SU-DHL-6 (cell line): ENCODE measurements at regions not wholly inside any gene's neighbourhood (a gene's known extent, or its start where the extent isn't known, plus 50 kb on each side); places are given as distances from the start of the nearest gene placed in this dataset.

Experiments used
- H2AFZ ChIP-seq: fragments of 200-600 bp; sonication (generic); 2 replicates; pipeline ENCODE4 v1.6.1; 2014; ENCODE audit warnings: low read depth, mild to moderate bottlenecking, moderate library complexity, mixed read lengths, antibody characterized with exemption, low read length; ENCODE audit not compliant: severe bottlenecking
- H3F3A ChIP-seq: fragments of 200-600 bp; shearing (Covaris generic); 2 replicates; pipeline ENCODE4 v1.6.0; 2016; ENCODE audit warnings: antibody characterized with exemption, mild to moderate bottlenecking; ENCODE audit not compliant: insufficient read depth
- H3K27ac ChIP-seq: fragments of 200-600 bp; sonication (generic); 2 replicates; pipeline ENCODE4 v1.5.1; 2016; ENCODE audit warnings: low read depth, mild to moderate bottlenecking, low read length, moderate library complexity, mixed read lengths
- H3K27me3 ChIP-seq: fragments of 200-600 bp; sonication (generic), shearing (Covaris generic); 2 replicates; pipeline ENCODE4 v1.6.0; 2014; ENCODE audit warnings: mild to moderate bottlenecking, low read length
- H3K36me3 ChIP-seq: fragments of 200-600 bp; sonication (generic); 2 replicates; pipeline ENCODE4 v1.6.1; 2014; ENCODE audit warnings: mild to moderate bottlenecking, low read length, mixed read lengths
- H3K4me2 ChIP-seq: fragments of 300-600, 200-600 bp; shearing (Covaris generic), sonication (generic); 2 replicates; pipeline ENCODE4 v1.6.0; 2014; ENCODE audit warnings: low read length, low read depth, mild to moderate bottlenecking; ENCODE audit not compliant: poor library complexity, severe bottlenecking
- H3K4me3 ChIP-seq: fragments of 200-600 bp; sonication (generic); 2 replicates; pipeline ENCODE4 v1.5.1; 2014; ENCODE audit warnings: antibody characterized with exemption, low read length, mild to moderate bottlenecking, mixed read lengths; ENCODE audit not compliant: insufficient read depth, poor library complexity, severe bottlenecking
- H3K79me2 ChIP-seq: fragments of 200-600 bp; sonication (generic); 2 replicates; pipeline ENCODE4 v1.6.1; 2014; ENCODE audit warnings: mild to moderate bottlenecking, low read length, moderate library complexity; ENCODE audit not compliant: insufficient read depth
- H3K9ac ChIP-seq: fragments of 200-600 bp; sonication (generic); 2 replicates; pipeline ENCODE4 v1.7.0; 2014; ENCODE audit warnings: mild to moderate bottlenecking, low read length
- H3K9me2 ChIP-seq: fragments of 200-600 bp; sonication (generic); replicated peaks from 2 replicates; pipeline ENCODE4 v1.6.1; 2014; ENCODE audit warnings: low read length; ENCODE audit not compliant: insufficient read depth
- H3K9me3 ChIP-seq: fragments of 200-600 bp; sonication (generic); 2 replicates; pipeline ENCODE4 v1.6.1; 2014; ENCODE audit warnings: low read length, mixed read lengths; ENCODE audit not compliant: insufficient read depth
- H4K20me1 ChIP-seq: fragments of 200-600 bp; sonication (generic); 2 replicates; pipeline ENCODE4 v1.6.1; 2014; ENCODE audit warnings: low read depth, mild to moderate bottlenecking, antibody characterized with exemption, low read length, moderate library complexity, mixed read lengths
- CTCF ChIP-seq: fragments of 200-600 bp; sonication (generic); IDR thresholded peaks from one replicate; pipeline ENCODE4 v1.5.1; 2017; ENCODE audit warnings: antibody characterized with exemption, mild to moderate bottlenecking, low read length, moderate library complexity; ENCODE audit not compliant: insufficient read depth, poor library complexity, severe bottlenecking
- EZH2phosphoT487 ChIP-seq: fragments of 200-600 bp; sonication (generic), shearing (Covaris generic); conservative IDR thresholded peaks from 2 replicates; pipeline ENCODE4 v1.6.1; 2018; ENCODE audit warnings: mild to moderate bottlenecking, antibody characterized with exemption, low read length, moderate library complexity, mixed read lengths

- Histone ChIP-seq H3K4me3 (no peak overlapping the region), H3K4me2 (no peak overlapping the region), H3K27me3 (no peaks in the 10 kb centered on the region), H3K9me3 (no peaks in the 10 kb centered on the region), H3K27ac (no peak overlapping the region), H2AFZ (no peak overlapping the region), H4K20me1 (no peaks in the 10 kb centered on the region), H3K79me2 (no peaks in the 10 kb centered on the region), H3F3A (no peaks in the 10 kb centered on the region), H3K36me3 (no peaks in the 10 kb centered on the region), H3K9ac (no peak overlapping the region), H3K9me2 (no peaks in the 10 kb centered on the region)
- TF ChIP-seq EZH2phosphoT487 (no peak), CTCF (no peak)
These were observed 199.1 kb upstream of the NCAM1 start for GRCh38 chr11:112761911-112762706.

GRCh38 chr11:112762707-112763090 is 198.5 kb upstream of the NCAM1 start:
- Histone ChIP-seq H3K4me3 (no peak overlapping the region), H3K4me2 (no peak overlapping the region), H3F3A (no peaks in the 10 kb centered on the region), H3K79me2 (no peaks in the 10 kb centered on the region), H3K36me3 (no peaks in the 10 kb centered on the region), H2AFZ (no peak overlapping the region), H3K9me3 (no peaks in the 10 kb centered on the region), H3K27ac (no peak overlapping the region), H3K9me2 (no peaks in the 10 kb centered on the region), H3K27me3 (no peaks in the 10 kb centered on the region), H4K20me1 (no peaks in the 10 kb centered on the region), H3K9ac (no peak overlapping the region)
- no peak for TF ChIP-seq EZH2phosphoT487
- TF ChIP-seq CTCF = no peak

GRCh38 chr11:112765337-112765736 is 195.9 kb upstream of the NCAM1 start:
- H3K9me2 ChIP-seq = no peaks in the 10 kb centered on the region
- no peak overlapping the region for H3K4me2 ChIP-seq
- H2AFZ ChIP-seq = no peak overlapping the region
- H3K27me3 ChIP-seq = no peaks in the 10 kb centered on the region
- no peak overlapping the region for H3K9ac ChIP-seq
- no peaks in the 10 kb centered on the region for H3K9me3 ChIP-seq
- H4K20me1 ChIP-seq = no peaks in the 10 kb centered on the region
- H3K79me2 ChIP-seq = no peaks in the 10 kb centered on the region
- H3F3A ChIP-seq = no peaks in the 10 kb centered on the region
- TF ChIP-seq CTCF (no peak), EZH2phosphoT487 (no peak)
- no peaks in the 10 kb centered on the region for H3K36me3 ChIP-seq
- no peak overlapping the region for H3K4me3 ChIP-seq
- H3K27ac ChIP-seq = no peak overlapping the region
